ENCODE measurements at regions not wholly inside any gene's neighbourhood (a gene's known extent, or its start where the extent isn't known, plus 50 kb on each side); places are given as distances from the start of the nearest gene placed in this dataset.

DNA sequence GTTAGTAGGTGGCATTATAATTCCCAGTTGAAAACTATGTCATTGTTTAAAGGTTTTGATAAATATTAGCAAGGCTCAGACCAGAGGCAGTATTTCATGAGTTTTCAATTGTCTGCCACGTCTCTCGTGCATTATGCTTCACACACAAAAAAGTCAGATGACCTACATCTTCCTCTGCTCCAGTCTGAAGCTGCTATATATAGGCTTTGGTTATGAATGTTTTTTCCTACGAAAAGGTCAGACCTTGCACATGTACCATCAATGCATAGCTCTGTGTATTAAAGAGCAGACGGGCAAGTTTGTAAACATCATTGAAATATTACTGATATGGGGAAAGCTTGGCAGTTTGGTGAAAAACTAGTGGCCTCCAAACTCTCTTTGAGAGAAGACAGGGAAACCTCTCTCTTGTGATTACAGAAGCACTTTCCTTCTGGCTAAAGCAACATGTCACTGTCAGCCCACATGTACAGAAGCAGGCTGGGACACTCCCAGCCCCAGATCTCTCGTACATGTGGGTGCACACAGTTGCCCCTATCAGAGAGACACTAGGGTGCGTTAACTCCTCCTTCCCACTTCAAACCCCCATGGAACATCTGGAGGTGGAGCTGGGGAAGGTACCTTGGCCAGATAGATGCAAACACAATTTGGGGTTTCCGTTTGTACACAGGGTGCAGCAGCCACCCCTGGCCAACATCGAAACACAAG lies 184.0 kb upstream of the BCL6 start:
- TF ChIP-seq, protein P1, sequence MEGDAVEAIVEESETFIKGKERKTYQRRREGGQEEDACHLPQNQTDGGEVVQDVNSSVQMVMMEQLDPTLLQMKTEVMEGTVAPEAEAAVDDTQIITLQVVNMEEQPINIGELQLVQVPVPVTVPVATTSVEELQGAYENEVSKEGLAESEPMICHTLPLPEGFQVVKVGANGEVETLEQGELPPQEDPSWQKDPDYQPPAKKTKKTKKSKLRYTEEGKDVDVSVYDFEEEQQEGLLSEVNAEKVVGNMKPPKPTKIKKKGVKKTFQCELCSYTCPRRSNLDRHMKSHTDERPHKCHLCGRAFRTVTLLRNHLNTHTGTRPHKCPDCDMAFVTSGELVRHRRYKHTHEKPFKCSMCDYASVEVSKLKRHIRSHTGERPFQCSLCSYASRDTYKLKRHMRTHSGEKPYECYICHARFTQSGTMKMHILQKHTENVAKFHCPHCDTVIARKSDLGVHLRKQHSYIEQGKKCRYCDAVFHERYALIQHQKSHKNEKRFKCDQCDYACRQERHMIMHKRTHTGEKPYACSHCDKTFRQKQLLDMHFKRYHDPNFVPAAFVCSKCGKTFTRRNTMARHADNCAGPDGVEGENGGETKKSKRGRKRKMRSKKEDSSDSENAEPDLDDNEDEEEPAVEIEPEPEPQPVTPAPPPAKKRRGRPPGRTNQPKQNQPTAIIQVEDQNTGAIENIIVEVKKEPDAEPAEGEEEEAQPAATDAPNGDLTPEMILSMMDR (IDR thresholded peaks at IDR 0.05) = no peak
- no peak for TF ChIP-seq POLR2A (IDR thresholded peaks at IDR 0.05)

Measured in Peyer's patch (tissue), 4 donors.